Suprapubic skin (tissue), 4 donors: ENCODE measurements at regions not wholly inside any gene's neighbourhood (a gene's known extent, or its start where the extent isn't known, plus 50 kb on each side); places are given as distances from the start of the nearest gene placed in this dataset.

Experiments
- DNase-seq, 2 donors: peaks; one replicate each; pipeline ENCODE4 v3.0.0-alpha.2; 2019; ENCODE audit warnings: low spot score in 2 of 2
- H3K27ac ChIP-seq: fragments of 200-600 bp; sonication (generic); one replicate; pipeline ENCODE4 v1.5.1; 2019
- H3K27me3 ChIP-seq: fragments of 200-600 bp; sonication (generic); one replicate; pipeline ENCODE4 v1.5.1; 2019
- H3K36me3 ChIP-seq: fragments of 200-600 bp; sonication (generic); one replicate; pipeline ENCODE4 v1.5.1; 2019
- H3K4me1 ChIP-seq: fragments of 200-600 bp; sonication (generic); one replicate; pipeline ENCODE4 v1.5.1; 2019
- H3K4me3 ChIP-seq: fragments of 200-600 bp; sonication (generic); one replicate; pipeline ENCODE4 v1.5.1; 2019; ENCODE audit warnings: mild to moderate bottlenecking
- H3K9me3 ChIP-seq: fragments of 200-600 bp; sonication (generic); one replicate; pipeline ENCODE4 v1.5.1; 2019
- CTCF ChIP-seq, 2 donors: fragments of 200-600 bp in 1 of 2; fragments of 450-650 bp in 1 of 2; sonication (generic) in 1 of 2; IDR thresholded peaks; one replicate each; pipeline ENCODE4 v1.5.1; 2016 to 2019; ENCODE audit warnings: antibody characterized with exemption in 2 of 2, mild to moderate bottlenecking in 1 of 2, moderate library complexity in 1 of 2
- EP300 ChIP-seq: sonication (generic); formaldehyde crosslinking; IDR thresholded peaks from one replicate; pipeline ENCODE4 v1.6.1; 2017; ENCODE audit warnings: antibody characterized with exemption
- POLR2A ChIP-seq, 2 donors: fragments of 450-650 bp; IDR thresholded peaks; one replicate each; pipeline ENCODE4 v1.6.1; 2017; ENCODE audit warnings: antibody characterized with exemption in 2 of 2, mild to moderate bottlenecking in 2 of 2, moderate library complexity in 2 of 2
- POLR2AphosphoS5 ChIP-seq, 3 donors: sonication (generic); formaldehyde crosslinking; IDR thresholded peaks; one replicate each; pipeline ENCODE4 v1.6.1; 2017; ENCODE audit warnings: antibody characterized with exemption in 3 of 3
- whole genome bisulfite sequencing: methylation state at CpG from one replicate; pipeline ENCODE4 v1.1.5; 2018; 5-methylcytosine and 5-hydroxymethylcytosine counted together

- TF ChIP-seq EP300 (no peak), POLR2AphosphoS5 (IDR thresholded peaks at IDR 0.05) (no peak), CTCF (IDR thresholded peaks at IDR 0.05) (no peak), POLR2A (IDR thresholded peaks at IDR 0.05) (no peak)
- no peaks in the 10 kb centered on the region for H3K4me1 ChIP-seq
- WGBS: 90% methylated on average over 1 of the region's 1 CpG
- H3K9me3 ChIP-seq: no peaks in the 10 kb centered on the region
- no peak for DNase-seq
- no peaks in the 10 kb centered on the region for H3K27me3 ChIP-seq
- no peaks in the 10 kb centered on the region for H3K36me3 ChIP-seq
- no peak overlapping the region for H3K27ac ChIP-seq
- no peak overlapping the region for H3K4me3 ChIP-seq
These were observed 376.6 kb upstream of the TSHZ2 start for GRCh38 chr20:52595518-52595917.

GRCh38 chr20:52593654-52594053, 378.5 kb upstream of the TSHZ2 start:
- 50% methylated on average over 5 of the region's 5 CpGs for WGBS
- Histone ChIP-seq H3K4me3 (no peak overlapping the region), H3K9me3 (no peaks in the 10 kb centered on the region), H3K27me3 (no peaks in the 10 kb centered on the region), H3K36me3 (no peaks in the 10 kb centered on the region), H3K27ac (no peak overlapping the region), H3K4me1 (no peaks in the 10 kb centered on the region)
- no peak for DNase-seq
- TF ChIP-seq POLR2A (IDR thresholded peaks at IDR 0.05): no peak
- TF ChIP-seq POLR2AphosphoS5 (IDR thresholded peaks at IDR 0.05): no peak
- TF ChIP-seq CTCF (IDR thresholded peaks at IDR 0.05): no peak
- no peak for TF ChIP-seq EP300

DNA sequence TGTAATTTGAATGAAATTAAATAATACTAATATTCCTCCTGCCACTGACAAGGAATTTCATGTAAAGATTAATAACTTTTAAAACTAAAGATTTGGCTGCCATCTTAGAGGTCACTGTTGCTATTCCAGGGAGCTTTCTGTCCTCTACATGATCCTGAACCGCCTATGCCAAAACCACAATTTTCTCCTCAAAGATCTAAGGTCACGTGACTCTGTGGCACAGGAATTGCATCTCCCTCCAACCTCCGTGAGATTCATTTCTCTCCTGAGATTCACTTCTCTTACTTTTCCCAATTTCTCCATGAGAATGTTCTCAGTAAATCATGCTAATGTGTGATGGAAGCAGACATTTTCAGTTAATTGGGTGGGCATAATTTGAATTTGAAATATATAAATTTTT, 379.6 kb upstream of the TSHZ2 start:
- no peaks in the 10 kb centered on the region for H3K4me1 ChIP-seq
- no peak overlapping the region for H3K4me3 ChIP-seq
- H3K36me3 ChIP-seq: no peaks in the 10 kb centered on the region
- H3K27ac ChIP-seq: no peak overlapping the region
- no peaks in the 10 kb centered on the region for H3K27me3 ChIP-seq
- 91% methylated on average over 3 of the region's 3 CpGs for WGBS
- TF ChIP-seq POLR2A (IDR thresholded peaks at IDR 0.05) (no peak), EP300 (no peak)
- H3K9me3 ChIP-seq: no peaks in the 10 kb centered on the region
- DNase-seq: no peak

DNA sequence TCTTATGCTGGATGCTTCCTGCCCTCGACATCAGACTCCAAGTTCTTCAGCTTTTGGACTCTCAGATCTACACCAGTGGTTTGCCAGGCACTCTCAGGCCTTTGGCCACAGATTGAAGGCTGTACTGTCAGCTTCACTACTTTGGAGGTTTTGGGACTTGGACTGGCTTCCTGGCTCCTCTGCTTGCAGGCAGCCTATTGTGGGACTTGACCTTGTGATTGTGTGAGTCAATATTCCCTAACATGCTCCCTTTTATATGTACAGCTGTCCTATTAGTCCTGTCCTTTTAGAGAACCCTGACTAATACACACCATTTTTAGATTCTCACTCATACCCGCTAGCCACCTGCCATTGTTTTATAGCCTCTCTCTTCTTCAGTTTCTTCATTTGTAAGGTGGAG, 382.1 kb upstream of the TSHZ2 start:
- H3K36me3 ChIP-seq: no peaks in the 10 kb centered on the region
- H3K27ac ChIP-seq: no peak overlapping the region
- no peak for DNase-seq
- H3K4me3 ChIP-seq: no peak overlapping the region
- H3K4me1 ChIP-seq: no peaks in the 10 kb centered on the region
- no peaks in the 10 kb centered on the region for H3K9me3 ChIP-seq
- H3K27me3 ChIP-seq: no peaks in the 10 kb centered on the region
- 74% methylated on average over 2 of the region's 2 CpGs for WGBS
- TF ChIP-seq CTCF (IDR thresholded peaks at IDR 0.05) (no peak), EP300 (no peak), POLR2A (IDR thresholded peaks at IDR 0.05) (no peak), POLR2AphosphoS5 (IDR thresholded peaks at IDR 0.05) (no peak)

DNA sequence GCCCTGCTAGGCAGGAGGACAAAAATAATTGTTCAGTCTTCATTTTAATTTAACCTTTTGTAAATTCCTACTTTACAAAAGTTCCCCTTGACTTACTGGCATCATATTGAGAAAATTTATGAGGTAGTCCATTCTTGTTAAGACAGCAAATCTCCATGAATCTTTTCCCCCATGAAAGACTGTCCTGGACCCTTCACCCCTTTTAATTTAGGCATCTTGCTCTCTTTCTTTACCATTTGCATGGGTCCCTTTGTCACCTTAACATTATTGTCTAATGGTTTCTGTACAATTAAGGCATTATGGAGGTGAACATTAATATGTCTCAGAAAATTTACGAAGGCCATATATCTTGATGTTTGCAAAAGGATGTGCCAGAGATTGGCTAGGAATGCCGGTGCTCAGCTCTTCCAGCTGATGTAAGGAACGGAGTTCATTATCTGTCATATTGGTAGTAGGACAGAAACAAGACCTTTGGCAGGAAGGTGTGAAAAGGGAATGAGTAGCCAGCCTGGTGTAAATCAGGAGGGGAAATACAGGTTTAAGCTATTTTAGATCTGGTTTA, 382.8 kb upstream of the TSHZ2 start:
- H3K27me3 ChIP-seq: no peaks in the 10 kb centered on the region
- H3K36me3 ChIP-seq: no peaks in the 10 kb centered on the region
- TF ChIP-seq POLR2A (IDR thresholded peaks at IDR 0.05): no peak
- TF ChIP-seq POLR2AphosphoS5 (IDR thresholded peaks at IDR 0.05): no peak
- TF ChIP-seq EP300: no peak
- TF ChIP-seq CTCF (IDR thresholded peaks at IDR 0.05): no peak
- no peaks in the 10 kb centered on the region for H3K9me3 ChIP-seq
- no peak for DNase-seq
- H3K27ac ChIP-seq: no peak overlapping the region
- WGBS: 53% methylated on average over 3 of the region's 3 CpGs
- no peaks in the 10 kb centered on the region for H3K4me1 ChIP-seq
- H3K4me3 ChIP-seq: no peak overlapping the region

DNA sequence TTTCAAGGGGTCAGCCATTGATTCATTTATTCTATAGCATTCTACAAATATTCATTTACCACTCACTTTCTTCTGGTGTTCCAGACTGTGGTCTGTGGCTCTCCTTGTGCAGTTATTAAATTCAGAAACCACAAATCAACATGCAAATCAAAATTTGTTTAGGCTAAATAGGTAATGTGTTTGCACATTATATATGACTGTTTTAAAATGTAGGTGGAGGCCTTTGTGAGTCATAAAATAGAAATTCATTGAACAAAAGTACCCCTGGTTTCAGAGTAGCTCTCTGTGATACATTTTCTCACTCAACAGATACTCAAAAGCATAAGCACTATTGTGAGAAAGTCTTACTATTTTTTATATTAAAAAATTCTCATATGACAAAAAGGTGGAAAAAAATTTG, 385.5 kb upstream of the TSHZ2 start:
- no peak overlapping the region for H3K4me3 ChIP-seq
- no peaks in the 10 kb centered on the region for H3K4me1 ChIP-seq
- no peaks in the 10 kb centered on the region for H3K27me3 ChIP-seq
- H3K27ac ChIP-seq: no peak overlapping the region
- TF ChIP-seq POLR2AphosphoS5 (IDR thresholded peaks at IDR 0.05) (no peak), CTCF (IDR thresholded peaks at IDR 0.05) (no peak)
- H3K36me3 ChIP-seq: no peaks in the 10 kb centered on the region
- DNase-seq: no peak
- H3K9me3 ChIP-seq: no peaks in the 10 kb centered on the region
